Thyroid gland (tissue), 4 donors: ENCODE measurements at regions not wholly inside any gene's neighbourhood (a gene's known extent, or its start where the extent isn't known, plus 50 kb on each side); places are given as distances from the start of the nearest gene placed in this dataset.

Source experiments
- DNase-seq, 2 donors: peaks; one replicate each; pipeline ENCODE4 v3.0.0-alpha.2; 2019
- H3K27ac ChIP-seq, 3 donors: fragments of 200-600 bp; sonication (generic); 1 replicate in 2 of 3; 2 replicates in 1 of 3; pipeline ENCODE4 v1.5.1; 2016 to 2019; ENCODE audit warnings: mild to moderate bottlenecking in 1 of 3, moderate library complexity in 1 of 3
- H3K27me3 ChIP-seq: fragments of 200-600 bp; sonication (generic); one replicate; pipeline ENCODE4 v1.5.1; 2019
- H3K36me3 ChIP-seq, 2 donors: fragments of 200-600 bp; sonication (generic); one replicate each; pipeline ENCODE4 v1.5.1; 2016 to 2019
- H3K4me1 ChIP-seq, 2 donors: fragments of 200-600 bp; sonication (generic); one replicate each; pipeline ENCODE4 v1.5.1; 2017 to 2019
- H3K4me3 ChIP-seq, 3 donors: fragments of 200-600 bp; sonication (generic); replicated peaks in 1 of 3; 1 replicate in 2 of 3; 2 replicates in 1 of 3; pipeline ENCODE4 v1.5.1; 2016; ENCODE audit warnings: mild to moderate bottlenecking in 1 of 3
- H3K9me3 ChIP-seq: fragments of 200-600 bp; sonication (generic); one replicate; pipeline ENCODE4 v1.5.1; 2017
- CTCF ChIP-seq, 6 experiments: fragments of 200-600 bp in 3 of 6; fragments of 450-650 bp in 3 of 6; sonication (generic) in 3 of 6; IDR thresholded peaks; one replicate each; pipeline ENCODE4 v1.5.1; 2016 to 2019; ENCODE audit warnings: antibody characterized with exemption in 6 of 6, mild to moderate bottlenecking in 2 of 6, inconsistent platforms in 1 of 6, moderate library complexity in 1 of 6
- POLR2A ChIP-seq, 2 donors: fragments of 450-650 bp; IDR thresholded peaks; one replicate each; pipeline ENCODE4 v1.6.1; 2017; ENCODE audit warnings: antibody characterized with exemption in 2 of 2, mild to moderate bottlenecking in 2 of 2, moderate library complexity in 1 of 2
- WGBS, 2 donors: methylation state at CpG; one replicate each; pipeline ENCODE4 v1.1.5; 2017; 5-methylcytosine and 5-hydroxymethylcytosine counted together
- intact Hi-C: fragments of 100-400 bp; cut with DNase I; formaldehyde crosslinking; loops from one replicate; pipeline ENCODE4 v1.15.1; 2023

GRCh38 chr17:77302682-77303081 lies 161.9 kb downstream of the SEC14L1 start:
- Histone ChIP-seq H3K9me3 (no peaks in the 10 kb centered on the region), H3K4me3 (no peak overlapping the region), H3K36me3 (no peaks in the 10 kb centered on the region), H3K27me3 (no peaks in the 10 kb centered on the region), H3K4me1 (peaks cover 13 to 21% of the 10 kb centered on the region in 2 donors), H3K27ac (no peak overlapping the region)
- TF ChIP-seq CTCF (IDR thresholded peaks at IDR 0.05) (no peak), POLR2A (IDR thresholded peaks at IDR 0.05) (no peak)
- WGBS, 2 donors = 94 to 97% methylated on average over 8 of the region's 8 CpGs
- intact Hi-C loops = no loop called here
- DNase-seq = no peak

GRCh38 chr17:77303620-77304019 lies 162.9 kb downstream of the SEC14L1 start:
- DNase-seq = no peak
- Histone ChIP-seq H3K9me3 (no peaks in the 10 kb centered on the region), H3K36me3 (no peaks in the 10 kb centered on the region), H3K4me3 (no peak overlapping the region), H3K4me1 (peaks cover 13 to 21% of the 10 kb centered on the region in 2 donors), H3K27ac (no peak overlapping the region), H3K27me3 (no peaks in the 10 kb centered on the region)
- no peak for TF ChIP-seq CTCF (IDR thresholded peaks at IDR 0.05)
- no peak for TF ChIP-seq POLR2A (IDR thresholded peaks at IDR 0.05)
- WGBS, 2 donors = 92 to 93% methylated on average over 6 of the region's 6 CpGs
- intact Hi-C loops = no loop called here

- Histone ChIP-seq H3K36me3 (no peaks in the 10 kb centered on the region), H3K4me3 (no peak overlapping the region), H3K27ac (peak overlapping the region in 1 of 3 donors; percentile 24), H3K9me3 (no peaks in the 10 kb centered on the region), H3K27me3 (no peaks in the 10 kb centered on the region), H3K4me1 (peaks cover 13 to 21% of the 10 kb centered on the region in 2 donors)
- WGBS, 2 donors = 49 to 76% methylated on average over 16 to 17 of the region's 17 CpGs
- no peak for TF ChIP-seq POLR2A (IDR thresholded peaks at IDR 0.05)
- no peak for TF ChIP-seq CTCF (IDR thresholded peaks at IDR 0.05)
- intact Hi-C loops = no loop called here
- DNase-seq = no peak
Observed at GRCh38 chr17:77304051-77304745, 163.4 kb downstream of the SEC14L1 start.

GRCh38 chr17:77304746-77305473 lies 164.1 kb downstream of the SEC14L1 start:
- H3K36me3 ChIP-seq = no peaks in the 10 kb centered on the region
- no peak overlapping the region for H3K4me3 ChIP-seq
- intact Hi-C loops = no loop called here
- H3K9me3 ChIP-seq = no peaks in the 10 kb centered on the region
- no peak overlapping the region for H3K27ac ChIP-seq
- H3K4me1 ChIP-seq = peaks cover 13 to 21% of the 10 kb centered on the region in 2 donors
- DNase-seq = no peak
- WGBS, 2 donors = 81% methylated on average over 19 to 21 of the region's 21 CpGs
- TF ChIP-seq POLR2A (IDR thresholded peaks at IDR 0.05) (no peak), CTCF (IDR thresholded peaks at IDR 0.05) (no peak)
- H3K27me3 ChIP-seq = no peaks in the 10 kb centered on the region
